Nephron (organoid): ENCODE measurements at regions not wholly inside any gene's neighbourhood (a gene's known extent, or its start where the extent isn't known, plus 50 kb on each side); places are given as distances from the start of the nearest gene placed in this dataset.
A peak's percentile ranks its signal among the peaks of the same experiment; 100 is the strongest.

ENCODE experiments used
- H3K27ac Mint-ChIP-seq, 3 experiments: 2 replicates each; pipeline ENCODE4 v1.8.0; 2020; ENCODE audit warnings: mixed read lengths in 3 of 3, mild to moderate bottlenecking in 2 of 3, moderate library complexity in 1 of 3
- H3K27me3 Mint-ChIP-seq: 2 replicates; pipeline ENCODE4 v1.8.0; 2021; ENCODE audit warnings: low read depth, mild to moderate bottlenecking, moderate library complexity, mixed read lengths
- H3K36me3 Mint-ChIP-seq: 2 replicates; pipeline ENCODE4 v1.8.0; 2020; ENCODE audit warnings: low read depth, mixed read lengths
- H3K4me1 Mint-ChIP-seq: 2 replicates; pipeline ENCODE4 v1.8.0; 2020; ENCODE audit warnings: mixed read lengths
- H3K4me3 Mint-ChIP-seq, 3 experiments: 2 replicates each; pipeline ENCODE4 v1.8.0; 2020; ENCODE audit warnings: mild to moderate bottlenecking in 3 of 3, mixed read lengths in 3 of 3, moderate library complexity in 2 of 3
- H3K9me3 Mint-ChIP-seq: 2 replicates; pipeline ENCODE4 v1.8.0; 2020; ENCODE audit warnings: mixed read lengths
- TF ChIP-seq, protein P1 (sequence below), 3 experiments: fragments of 200-600 bp; sonication (generic); IDR thresholded peaks; one replicate each; pipeline ENCODE4 v1.5.0; 2021; ENCODE audit warnings: antibody characterized with exemption in 3 of 3; ENCODE audit not compliant: unreplicated experiment in 3 of 3

DNA sequence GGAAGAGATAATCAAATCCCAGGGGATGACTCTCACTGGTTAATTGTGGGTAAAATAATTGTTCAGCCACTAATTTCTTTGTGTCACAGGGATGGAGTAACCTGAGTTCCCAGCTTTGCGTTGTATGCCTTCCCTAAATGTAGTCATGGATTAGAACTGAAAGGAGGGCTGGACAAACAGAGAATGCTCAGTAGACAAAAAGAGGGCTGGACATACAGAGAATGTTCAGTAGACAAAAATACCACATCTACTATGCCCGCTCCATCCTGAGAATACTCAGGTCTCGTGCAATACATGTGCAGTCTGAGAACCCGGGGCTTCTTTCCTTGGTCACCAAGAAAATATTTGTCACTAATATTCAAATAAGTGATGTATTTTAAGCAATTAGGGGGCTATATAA, 497.9 kb downstream of the EPHA4 start:
- Mint-ChIP-seq H3K27me3 (no peaks in the 10 kb centered on the region), H3K27ac (no peak overlapping the region), H3K4me3 (no peak overlapping the region), H3K9me3 (peaks cover 21% of the 10 kb centered on the region), H3K36me3 (peaks cover 12% of the 10 kb centered on the region), H3K4me1 (no peaks in the 10 kb centered on the region)
- TF ChIP-seq, protein P1, sequence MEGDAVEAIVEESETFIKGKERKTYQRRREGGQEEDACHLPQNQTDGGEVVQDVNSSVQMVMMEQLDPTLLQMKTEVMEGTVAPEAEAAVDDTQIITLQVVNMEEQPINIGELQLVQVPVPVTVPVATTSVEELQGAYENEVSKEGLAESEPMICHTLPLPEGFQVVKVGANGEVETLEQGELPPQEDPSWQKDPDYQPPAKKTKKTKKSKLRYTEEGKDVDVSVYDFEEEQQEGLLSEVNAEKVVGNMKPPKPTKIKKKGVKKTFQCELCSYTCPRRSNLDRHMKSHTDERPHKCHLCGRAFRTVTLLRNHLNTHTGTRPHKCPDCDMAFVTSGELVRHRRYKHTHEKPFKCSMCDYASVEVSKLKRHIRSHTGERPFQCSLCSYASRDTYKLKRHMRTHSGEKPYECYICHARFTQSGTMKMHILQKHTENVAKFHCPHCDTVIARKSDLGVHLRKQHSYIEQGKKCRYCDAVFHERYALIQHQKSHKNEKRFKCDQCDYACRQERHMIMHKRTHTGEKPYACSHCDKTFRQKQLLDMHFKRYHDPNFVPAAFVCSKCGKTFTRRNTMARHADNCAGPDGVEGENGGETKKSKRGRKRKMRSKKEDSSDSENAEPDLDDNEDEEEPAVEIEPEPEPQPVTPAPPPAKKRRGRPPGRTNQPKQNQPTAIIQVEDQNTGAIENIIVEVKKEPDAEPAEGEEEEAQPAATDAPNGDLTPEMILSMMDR (IDR thresholded peaks at IDR 0.05; ENCODE audit: unreplicated experiment in 3 of 3) = no peak

DNA sequence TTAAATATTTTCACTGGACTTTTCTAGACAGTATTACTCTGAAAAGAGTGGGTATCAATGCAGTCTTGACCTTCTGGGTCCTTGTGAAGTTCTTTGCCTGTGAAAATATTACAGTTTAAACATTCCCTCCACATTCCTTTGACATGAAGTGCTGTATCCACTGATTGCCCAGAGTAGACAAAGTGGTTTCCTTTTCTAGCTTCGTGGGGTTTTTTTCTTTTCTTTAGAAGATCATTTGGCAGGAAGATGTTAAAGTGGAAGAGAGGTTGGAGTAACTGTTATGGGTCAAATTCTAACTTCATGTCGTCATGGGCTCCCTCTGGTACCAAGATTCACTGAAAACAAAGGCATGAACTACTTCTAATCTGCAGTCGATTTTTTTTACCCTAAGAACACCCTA, 496.9 kb downstream of the EPHA4 start:
- no peak overlapping the region for H3K4me3 Mint-ChIP-seq
- TF ChIP-seq, protein P1 (IDR thresholded peaks at IDR 0.05; ENCODE audit: unreplicated experiment in 3 of 3) = no peak
- peaks cover 18% of the 10 kb centered on the region for H3K9me3 Mint-ChIP-seq
- no peaks in the 10 kb centered on the region for H3K4me1 Mint-ChIP-seq
- H3K36me3 Mint-ChIP-seq = peaks cover 9% of the 10 kb centered on the region
- no peaks in the 10 kb centered on the region for H3K27me3 Mint-ChIP-seq
- H3K27ac Mint-ChIP-seq = peak overlapping the region; percentile 4 to 54 (median 34)

DNA sequence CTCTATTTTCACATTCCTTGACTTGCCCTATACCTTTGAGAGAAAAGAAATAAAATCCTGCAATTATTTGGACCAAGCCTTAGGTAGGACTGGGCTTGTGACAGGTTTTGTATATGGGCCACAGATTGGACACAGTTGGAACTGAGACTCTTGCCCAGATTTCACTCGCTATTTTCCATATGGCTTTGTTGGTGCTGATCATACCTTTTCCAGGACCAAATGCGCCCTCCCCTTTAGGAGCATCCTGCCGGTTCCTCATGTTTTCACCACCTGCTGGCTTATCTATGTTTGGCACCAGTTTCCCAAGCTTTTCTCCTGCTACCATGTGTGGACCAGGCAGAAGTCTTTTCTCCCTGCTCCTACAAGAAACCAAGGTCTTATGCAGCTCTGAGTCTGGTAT, 494.9 kb downstream of the EPHA4 start:
- Mint-ChIP-seq H3K27me3 (no peaks in the 10 kb centered on the region), H3K9me3 (peaks cover 3% of the 10 kb centered on the region), H3K36me3 (peaks cover 2% of the 10 kb centered on the region), H3K4me1 (no peaks in the 10 kb centered on the region), H3K27ac (no peak overlapping the region), H3K4me3 (no peak overlapping the region)
- TF ChIP-seq, protein P1 (IDR thresholded peaks at IDR 0.05; ENCODE audit: unreplicated experiment in 3 of 3) = no peak

DNA sequence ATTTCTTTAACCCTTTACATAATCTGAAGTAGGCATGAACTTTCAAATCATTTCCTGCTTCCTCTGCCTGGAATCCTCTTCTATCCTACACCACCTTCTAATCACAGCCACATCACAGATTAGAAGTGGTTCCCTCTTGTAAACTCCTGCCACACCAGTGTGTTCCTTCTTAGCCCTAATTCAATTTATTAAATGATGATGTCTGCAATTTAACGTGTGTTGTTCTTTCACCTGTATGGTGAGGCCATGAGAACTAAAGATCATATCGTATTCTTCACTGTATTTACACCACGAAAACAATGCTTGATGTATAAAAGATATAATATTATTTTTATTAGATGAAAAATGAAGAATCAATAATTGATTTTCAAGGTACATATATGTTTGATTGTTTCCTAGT, 494.3 kb downstream of the EPHA4 start:
- TF ChIP-seq, protein P1 (IDR thresholded peaks at IDR 0.05; ENCODE audit: unreplicated experiment in 3 of 3) = no peak
- no peaks in the 10 kb centered on the region for H3K9me3 Mint-ChIP-seq
- no peaks in the 10 kb centered on the region for H3K36me3 Mint-ChIP-seq
- no peak overlapping the region for H3K27ac Mint-ChIP-seq
- no peaks in the 10 kb centered on the region for H3K27me3 Mint-ChIP-seq
- H3K4me3 Mint-ChIP-seq = no peak overlapping the region
- no peaks in the 10 kb centered on the region for H3K4me1 Mint-ChIP-seq

DNA sequence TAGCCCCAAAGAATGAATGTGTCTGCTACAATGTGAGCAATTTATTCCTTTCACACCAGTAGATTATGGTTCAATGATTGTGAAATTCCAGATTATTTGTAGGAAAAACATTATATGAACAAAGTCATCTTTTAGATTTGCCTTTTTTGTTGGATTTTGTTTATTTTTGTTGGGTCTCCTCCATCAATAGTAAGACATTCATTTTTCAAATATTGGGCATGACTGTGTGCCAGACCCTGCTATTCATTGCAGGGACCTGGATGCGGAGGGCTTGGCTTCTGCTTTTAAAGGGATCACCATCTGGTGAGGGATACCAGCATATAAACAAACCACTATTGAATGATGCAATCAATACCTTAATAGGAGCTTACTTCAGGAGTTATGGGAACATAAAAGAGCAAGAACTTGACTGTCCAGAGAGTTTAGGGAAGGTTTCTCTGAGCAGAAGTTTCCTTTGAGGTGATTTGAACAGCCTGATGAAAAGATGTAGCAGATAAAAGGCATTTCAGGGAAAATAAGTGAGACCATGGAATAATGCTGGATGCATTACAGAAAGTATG, 486.7 kb downstream of the EPHA4 start:
- Mint-ChIP-seq H3K4me3 (no peak overlapping the region), H3K36me3 (no peaks in the 10 kb centered on the region), H3K27ac (no peak overlapping the region), H3K27me3 (no peaks in the 10 kb centered on the region), H3K9me3 (no peaks in the 10 kb centered on the region), H3K4me1 (no peaks in the 10 kb centered on the region)
- TF ChIP-seq, protein P1 (IDR thresholded peaks at IDR 0.05; ENCODE audit: unreplicated experiment in 3 of 3) = no peak

DNA sequence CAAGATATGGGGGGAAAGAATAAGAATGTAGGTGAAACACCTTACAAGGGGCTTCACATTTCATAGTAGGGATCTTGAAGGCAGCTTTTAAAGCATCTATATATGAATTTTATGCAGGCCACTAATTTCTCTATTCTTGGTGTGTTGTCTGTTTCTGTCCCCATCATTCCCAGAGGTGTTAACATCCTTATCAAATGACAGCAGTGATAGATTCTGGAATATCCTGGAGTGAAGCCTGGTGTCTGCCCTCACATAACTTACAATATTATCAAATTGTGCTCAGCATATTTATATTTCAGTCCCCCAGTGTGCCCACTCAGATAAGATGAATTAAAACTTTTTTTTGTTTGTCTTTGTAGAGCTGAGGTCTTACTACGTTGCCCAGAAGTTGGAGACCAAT, 486.2 kb downstream of the EPHA4 start:
- Mint-ChIP-seq H3K36me3 (no peaks in the 10 kb centered on the region), H3K4me1 (no peaks in the 10 kb centered on the region), H3K27me3 (no peaks in the 10 kb centered on the region), H3K9me3 (no peaks in the 10 kb centered on the region), H3K4me3 (no peak overlapping the region), H3K27ac (no peak overlapping the region)
- TF ChIP-seq, protein P1 (IDR thresholded peaks at IDR 0.05; ENCODE audit: unreplicated experiment in 3 of 3) = no peak
